HepG2 (cell line): ENCODE measurements at regions not wholly inside any gene's neighbourhood (a gene's known extent, or its start where the extent isn't known, plus 50 kb on each side); places are given as distances from the start of the nearest gene placed in this dataset.

Experiments used
- ATAC-seq: fragments of 200-7000 bp; cut with Tn5 transposase; 3 replicates; pipeline ENCODE4 v1.9.1; 2020; ENCODE audit warnings: mild to moderate bottlenecking, moderate library complexity
- BruUV-seq: library from RNA; stranded (reverse); fragments of 400-500 nt; replicated peaks from 2 replicates; lab custom pipeline; 2021; lab: Mats Ljungman, UMichigan
- CTCF ChIA-PET: fragments of 300-600 bp; formaldehyde crosslinking; extraction: SDS; loops from one replicate; lab custom pipeline; 2021; ENCODE audit warnings: low total read pairs, inconsistent platforms, low intra/inter-chr PET ratio; lab: Yijun Ruan, JAX
- POLR2A ChIA-PET: fragments of 350-600 bp; sonication (Branson Sonifier 250); formaldehyde crosslinking; loops from one replicate; lab custom pipeline; 2020; ENCODE audit warnings: antibody characterized with exemption, inconsistent platforms; lab: Yijun Ruan, JAX
- DNase-seq: peaks from one replicate; pipeline ENCODE4 v3.0.0-alpha.2; 2015; ENCODE audit warnings: low spot score
- FAIRE-seq: peaks from 3 replicates; lab custom pipeline; 2011; peaks lifted over from hg19 to GRCh38; lab: Jason Lieb, UNC
- H2AFZ ChIP-seq: one replicate; pipeline ENCODE4 v1.6.1; 2011; ENCODE audit warnings: low read length, inconsistent platforms
- H3K27ac ChIP-seq: fragments of 300-600 bp; 3 replicates; pipeline ENCODE4 v1.8.0; 2011; ENCODE audit warnings: mixed run types, mild to moderate bottlenecking, mixed read lengths, low read length, inconsistent platforms; ENCODE audit not compliant: insufficient read depth; ENCODE audit errors: extremely low read length
- H3K27me3 ChIP-seq, 2 experiments: fragments of 200-600 bp in 1 of 2; 2 replicates in 1 of 2; 3 replicates in 1 of 2; pipeline versions ENCODE4 v1.6.0 to v1.8.0; 2011; ENCODE audit warnings: low read length in 2 of 2, mild to moderate bottlenecking in 2 of 2, moderate library complexity in 2 of 2, inconsistent platforms in 1 of 2; ENCODE audit not compliant: insufficient read depth in 2 of 2, control insufficient read depth in 1 of 2
- H3K36me3 ChIP-seq, 2 experiments: fragments of 200-600 bp in 1 of 2; replicated peaks in 1 of 2; 2 replicates in 1 of 2; 3 replicates in 1 of 2; pipeline versions ENCODE4 v1.5.1 to v1.8.0; 2011; ENCODE audit warnings: low read length in 2 of 2, inconsistent platforms in 1 of 2; ENCODE audit not compliant: insufficient read depth in 2 of 2, control insufficient read depth in 1 of 2
- H3K4me1 ChIP-seq: 2 replicates; pipeline ENCODE4 v1.5.1; 2012; ENCODE audit warnings: low read length, inconsistent platforms; ENCODE audit not compliant: insufficient read depth
- H3K4me2 ChIP-seq: 2 replicates; pipeline ENCODE4 v1.6.0; 2011; ENCODE audit warnings: low read depth, low read length, inconsistent platforms
- H3K4me3 ChIP-seq, 3 experiments: fragments of 200-600 bp in 1 of 3; sonication (generic), shearing (Covaris generic) in 1 of 3; replicated peaks in 1 of 3; 2 replicates each; pipeline ENCODE4 v1.5.1; 2011 to 2016; ENCODE audit warnings: low read length in 3 of 3, inconsistent platforms in 2 of 3, low read depth in 2 of 3, mild to moderate bottlenecking in 2 of 3, control low read depth in 1 of 3, mixed read lengths in 1 of 3; ENCODE audit not compliant: insufficient read depth in 1 of 3
- H3K79me2 ChIP-seq: one replicate; pipeline ENCODE4 v1.6.1; 2011; ENCODE audit warnings: low read length, inconsistent platforms; ENCODE audit not compliant: insufficient read depth
- H3K9ac ChIP-seq: 2 replicates; pipeline ENCODE4 v1.6.0; 2011; ENCODE audit warnings: mild to moderate bottlenecking, low read depth, low read length, inconsistent platforms; ENCODE audit not compliant: insufficient read depth
- H3K9me3 ChIP-seq: 2 replicates; pipeline ENCODE4 v1.5.1; 2012; ENCODE audit warnings: mild to moderate bottlenecking, low read length
- H4K20me1 ChIP-seq: 2 replicates; pipeline ENCODE4 v1.6.0; 2011; ENCODE audit warnings: inconsistent platforms, mild to moderate bottlenecking, low read length, moderate library complexity; ENCODE audit not compliant: insufficient read depth
- ERF ChIP-seq: IDR thresholded peaks from 2 replicates; pipeline ENCODE4 v1.6.1; 2018; ENCODE audit warnings: missing biosample characterization, missing genetic modification reagents
- FOXP1 ChIP-seq, 2 experiments: fragments of 450-650 bp in 1 of 2; IDR thresholded peaks; 2 replicates each; pipeline ENCODE4 v1.6.1; 2017 to 2018; ENCODE audit warnings: antibody characterized with exemption in 1 of 2
- PCBP2 ChIP-seq: fragments of 200-400 bp; formaldehyde crosslinking; optimal IDR thresholded peaks from 2 replicates; pipeline ENCODE3; 2018; ENCODE audit warnings: low read length, low read depth; ENCODE audit not compliant: poor library complexity, severe bottlenecking
- ZC3H13 ChIP-seq: sonication (generic); formaldehyde crosslinking; IDR thresholded peaks from 2 replicates; pipeline ENCODE4 v1.8.1; 2023; ENCODE audit warnings: mild to moderate bottlenecking, missing genetic modification reagents, moderate library complexity
- ZKSCAN5 ChIP-seq: sonication (generic); formaldehyde crosslinking; IDR thresholded peaks from 2 replicates; pipeline ENCODE4 v1.5.1; 2020; ENCODE audit warnings: mild to moderate bottlenecking, missing genetic modification reagents
- ZNF333 ChIP-seq: sonication (generic); formaldehyde crosslinking; IDR thresholded peaks from 2 replicates; pipeline ENCODE4 v1.4.0; 2020; ENCODE audit warnings: mild to moderate bottlenecking, missing genetic modification reagents, borderline replicate concordance
- WGBS: methylation state at CpG from one replicate; pipeline ENCODE4 v1.1.6; 2017; ENCODE audit warnings: low lambda C conversion rate; 5-methylcytosine and 5-hydroxymethylcytosine counted together
- in situ Hi-C: cut with HindIII; loops from 2 replicates; pipeline ENCODE4 v1.10.0; 2017; ENCODE audit warnings: low pct_unique_long_range_greater_than_20kb; ENCODE audit not compliant: extremely low pct_ligation_motif_present
- intact Hi-C: fragments of 100-400 bp; cut with micrococcal nuclease; formaldehyde crosslinking; loops from one replicate; pipeline ENCODE4 v1.10.0; 2022; ENCODE audit not compliant: unreplicated experiment
- TF ChIP-seq, protein P1 (sequence below): sonication (generic); formaldehyde crosslinking; IDR thresholded peaks from 2 replicates; pipeline ENCODE4 v1.8.0; 2022; ENCODE audit warnings: mild to moderate bottlenecking, missing genetic modification reagents, borderline replicate concordance
- TF ChIP-seq, protein P2 (sequence below): sonication (generic); formaldehyde crosslinking; IDR thresholded peaks from 2 replicates; pipeline ENCODE4 v1.8.0; 2022; ENCODE audit warnings: mild to moderate bottlenecking, missing genetic modification reagents
- TF ChIP-seq, protein P3 (sequence below): sonication (generic); formaldehyde crosslinking; IDR thresholded peaks from 2 replicates; pipeline ENCODE4 v1.5.1; 2020; ENCODE audit warnings: missing genetic modification reagents, mild to moderate bottlenecking, borderline replicate concordance

DNA sequence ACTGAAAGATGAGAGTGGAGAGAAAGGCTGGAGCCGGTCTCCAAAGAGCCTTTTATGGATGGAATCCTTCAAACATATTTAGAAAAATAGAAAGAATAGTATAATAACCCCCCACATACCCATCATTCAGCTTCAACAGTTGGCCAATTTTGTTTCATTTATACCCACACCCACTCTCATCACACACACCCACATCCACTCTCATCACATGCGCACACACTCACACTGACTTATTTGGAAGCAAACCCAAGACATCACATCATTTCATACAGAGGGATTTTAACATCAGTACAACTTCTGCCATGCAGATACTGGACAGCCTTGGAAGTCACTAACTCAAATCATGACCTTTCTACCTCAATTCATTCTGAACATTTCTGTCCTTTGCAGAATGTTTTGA lies 72.8 kb upstream of the CPLX2 start:
- TF ChIP-seq, protein P1, sequence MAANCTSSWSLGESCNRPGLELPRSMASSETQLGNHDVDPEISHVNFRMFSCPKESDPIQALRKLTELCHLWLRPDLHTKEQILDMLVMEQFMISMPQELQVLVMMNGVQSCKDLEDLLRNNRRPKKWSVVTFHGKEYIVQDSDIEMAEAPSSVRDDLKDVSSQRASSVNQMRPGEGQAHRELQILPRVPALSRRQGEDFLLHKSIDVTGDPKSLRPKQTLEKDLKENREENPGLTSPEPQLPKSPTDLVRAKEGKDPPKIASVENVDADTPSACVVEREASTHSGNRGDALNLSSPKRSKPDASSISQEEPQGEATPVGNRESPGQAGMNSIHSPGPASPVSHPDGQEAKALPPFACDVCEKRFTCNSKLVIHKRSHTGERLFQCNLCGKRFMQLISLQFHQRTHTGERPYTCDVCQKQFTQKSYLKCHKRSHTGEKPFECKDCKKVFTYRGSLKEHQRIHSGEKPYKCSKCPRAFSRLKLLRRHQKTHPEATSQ (CRISPR knock-in tag) = no peak
- no peak for TF ChIP-seq FOXP1 (IDR thresholded peaks at IDR 0.05)
- TF ChIP-seq FOXP1 (CRISPR knock-in tag; IDR thresholded peaks at IDR 0.05) = no peak
- TF ChIP-seq, protein P2, sequence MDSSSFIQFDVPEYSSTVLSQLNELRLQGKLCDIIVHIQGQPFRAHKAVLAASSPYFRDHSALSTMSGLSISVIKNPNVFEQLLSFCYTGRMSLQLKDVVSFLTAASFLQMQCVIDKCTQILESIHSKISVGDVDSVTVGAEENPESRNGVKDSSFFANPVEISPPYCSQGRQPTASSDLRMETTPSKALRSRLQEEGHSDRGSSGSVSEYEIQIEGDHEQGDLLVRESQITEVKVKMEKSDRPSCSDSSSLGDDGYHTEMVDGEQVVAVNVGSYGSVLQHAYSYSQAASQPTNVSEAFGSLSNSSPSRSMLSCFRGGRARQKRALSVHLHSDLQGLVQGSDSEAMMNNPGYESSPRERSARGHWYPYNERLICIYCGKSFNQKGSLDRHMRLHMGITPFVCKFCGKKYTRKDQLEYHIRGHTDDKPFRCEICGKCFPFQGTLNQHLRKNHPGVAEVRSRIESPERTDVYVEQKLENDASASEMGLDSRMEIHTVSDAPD (CRISPR knock-in tag) = no peak
- no peak for TF ChIP-seq ZKSCAN5
- TF ChIP-seq ZC3H13 (CRISPR knock-in tag) = no peak
- no peak for TF ChIP-seq ERF (CRISPR knock-in tag)
- TF ChIP-seq, protein P3, sequence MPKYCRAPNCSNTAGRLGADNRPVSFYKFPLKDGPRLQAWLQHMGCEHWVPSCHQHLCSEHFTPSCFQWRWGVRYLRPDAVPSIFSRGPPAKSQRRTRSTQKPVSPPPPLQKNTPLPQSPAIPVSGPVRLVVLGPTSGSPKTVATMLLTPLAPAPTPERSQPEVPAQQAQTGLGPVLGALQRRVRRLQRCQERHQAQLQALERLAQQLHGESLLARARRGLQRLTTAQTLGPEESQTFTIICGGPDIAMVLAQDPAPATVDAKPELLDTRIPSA = no peak
- no peak for TF ChIP-seq PCBP2
- no peak for TF ChIP-seq ZNF333 (CRISPR knock-in tag)
- Histone ChIP-seq H4K20me1 (no peaks in the 10 kb centered on the region), H3K4me3 (no peak overlapping the region), H3K4me2 (no peak overlapping the region), H3K79me2 (no peaks in the 10 kb centered on the region), H2AFZ (no peak overlapping the region), H3K27ac (no peak overlapping the region), H3K9me3 (no peaks in the 10 kb centered on the region), H3K27me3 (peaks cover 0 to 7% of the 10 kb centered on the region in 2 experiments; a peak in 1 of 5 replicates), H3K4me1 (peaks cover 18% of the 10 kb centered on the region), H3K9ac (no peak overlapping the region), H3K36me3 (no peaks in the 10 kb centered on the region)
- ChIA-PET CTCF (no interaction called here), POLR2A (no interaction called here)
- ATAC-seq (no peak), DNase-seq (no peak), FAIRE-seq (no peak)
- WGBS = 100% methylated on average over 2 of the region's 2 CpGs
- intact Hi-C loops (loop anchor here (5.0 to 10.0 kb wide), 2 partner anchors 44 to 54 kb away; no protein-coding TSS in a partner anchor), in situ Hi-C loops (loop anchor here (5.0 kb wide), 1 partner anchor 74 kb away; the partner anchor contains the start of gene CPLX2)
- BruUV-seq = no TSS peak
